NCI-H2196 (cell line): ENCODE measurements at regions not wholly inside any gene's neighbourhood (a gene's known extent, or its start where the extent isn't known, plus 50 kb on each side); places are given as distances from the start of the nearest gene placed in this dataset.
"Not testable (repeated sequence)": the region's sequence is repeated elsewhere in the genome, so short reads cannot be mapped to it uniquely, and the experiment has no call there.

ENCODE experiments used
- DNase-seq: peaks from one replicate; lab custom pipeline; 2025; ENCODE audit not compliant: unreplicated experiment; lab: John Stamatoyannopoulos, UW

DNA sequence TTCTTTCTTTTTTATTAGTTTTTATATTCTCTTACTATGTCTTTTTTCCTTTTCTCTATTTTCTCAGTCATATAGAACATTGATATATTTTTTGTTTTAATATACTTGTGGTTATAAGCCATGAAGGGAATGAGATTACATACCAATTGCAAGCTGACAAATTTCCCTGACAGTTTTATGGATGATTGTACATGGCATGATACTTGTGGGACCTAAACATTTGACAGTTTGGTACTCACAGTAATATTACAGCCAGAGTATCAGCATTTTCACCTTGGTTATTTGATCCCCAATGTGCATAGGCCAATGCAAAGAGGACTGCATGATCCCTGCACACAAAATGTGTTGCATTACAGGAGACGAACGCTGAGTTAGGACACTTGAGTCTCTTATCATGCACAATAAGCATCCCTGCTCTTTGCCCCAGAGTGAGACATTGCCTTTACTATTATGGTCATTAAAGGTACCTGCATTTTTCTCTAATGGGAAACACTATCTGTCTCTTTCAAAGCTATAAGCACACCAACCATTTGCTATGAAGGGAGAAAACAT, 713.4 kb upstream of the PCDH20 start:
- DNase-seq = no peak

DNA sequence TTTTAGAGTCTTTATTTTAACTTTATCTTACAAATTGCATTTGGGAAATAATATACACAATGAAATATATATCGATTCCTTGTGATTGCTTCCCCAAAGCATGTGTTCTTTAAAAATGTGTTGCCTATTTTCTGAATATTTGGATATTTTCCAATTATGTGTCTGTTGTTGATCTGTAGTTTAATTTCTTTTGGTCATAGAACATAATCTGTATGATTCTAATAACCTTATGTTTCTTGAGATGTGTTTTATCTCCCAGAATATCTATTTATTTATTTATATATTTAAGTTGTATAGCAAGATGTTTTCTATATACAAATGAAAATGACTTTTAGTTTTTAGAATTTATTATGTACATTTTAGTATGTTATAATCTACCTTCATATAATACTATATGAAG, 710.8 kb upstream of the PCDH20 start:
- DNase-seq = no peak

DNA sequence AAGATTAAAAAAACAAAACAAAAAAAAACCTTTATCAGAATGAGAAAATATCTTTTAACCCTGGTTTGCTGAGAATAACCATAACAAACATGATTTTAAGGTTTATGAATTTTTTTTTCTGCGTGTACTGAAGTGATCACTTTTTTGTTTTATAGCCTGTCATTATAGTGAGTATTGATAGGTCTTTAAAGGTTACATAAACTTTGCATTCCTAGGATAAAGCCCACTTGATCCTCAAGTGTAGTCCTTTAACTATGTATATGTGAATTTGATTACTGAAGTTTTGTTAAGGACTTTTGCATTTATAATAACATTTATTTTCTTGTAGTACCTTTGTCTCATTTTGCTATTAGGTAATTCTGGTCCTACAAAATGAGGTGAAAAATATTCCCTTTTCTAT, 709.8 kb upstream of the PCDH20 start:
- DNase-seq = no peak

DNA sequence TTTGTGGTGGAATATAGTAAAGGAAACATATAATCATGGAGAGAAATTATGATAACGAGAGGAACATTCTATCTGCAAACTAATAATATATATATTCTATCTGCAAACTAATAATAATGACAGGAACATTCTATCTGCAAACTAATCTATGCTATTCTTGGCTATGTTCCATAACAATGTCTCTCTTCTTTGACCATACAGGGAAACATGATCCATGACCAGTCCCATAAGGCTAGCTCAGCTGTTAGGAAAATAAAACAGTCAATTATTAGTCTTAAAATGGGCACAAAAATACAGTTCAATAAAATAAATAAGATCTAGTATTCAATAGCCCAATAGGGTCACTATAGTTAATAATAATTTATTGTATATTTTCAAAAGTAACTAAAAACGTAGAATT, 707.8 kb upstream of the PCDH20 start:
- no peak for DNase-seq

DNA sequence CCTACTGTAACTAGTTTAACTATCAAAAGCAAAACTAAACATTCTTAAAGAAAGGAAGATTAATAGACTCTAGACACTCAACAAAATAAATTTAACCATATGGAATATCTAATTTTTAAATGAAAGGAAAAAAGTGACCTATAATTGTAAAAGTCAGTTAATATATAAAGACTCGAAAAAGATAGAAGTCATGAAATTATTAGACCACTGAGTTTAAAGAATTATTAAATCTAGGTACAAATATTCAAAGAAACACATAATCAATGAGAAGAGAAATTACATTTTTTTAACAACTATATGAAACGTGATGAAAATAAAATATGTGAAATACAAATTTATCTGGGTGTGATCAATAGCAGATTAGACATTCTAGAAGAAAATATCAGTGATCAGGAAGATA, 706.8 kb upstream of the PCDH20 start:
- DNase-seq = no peak

DNA sequence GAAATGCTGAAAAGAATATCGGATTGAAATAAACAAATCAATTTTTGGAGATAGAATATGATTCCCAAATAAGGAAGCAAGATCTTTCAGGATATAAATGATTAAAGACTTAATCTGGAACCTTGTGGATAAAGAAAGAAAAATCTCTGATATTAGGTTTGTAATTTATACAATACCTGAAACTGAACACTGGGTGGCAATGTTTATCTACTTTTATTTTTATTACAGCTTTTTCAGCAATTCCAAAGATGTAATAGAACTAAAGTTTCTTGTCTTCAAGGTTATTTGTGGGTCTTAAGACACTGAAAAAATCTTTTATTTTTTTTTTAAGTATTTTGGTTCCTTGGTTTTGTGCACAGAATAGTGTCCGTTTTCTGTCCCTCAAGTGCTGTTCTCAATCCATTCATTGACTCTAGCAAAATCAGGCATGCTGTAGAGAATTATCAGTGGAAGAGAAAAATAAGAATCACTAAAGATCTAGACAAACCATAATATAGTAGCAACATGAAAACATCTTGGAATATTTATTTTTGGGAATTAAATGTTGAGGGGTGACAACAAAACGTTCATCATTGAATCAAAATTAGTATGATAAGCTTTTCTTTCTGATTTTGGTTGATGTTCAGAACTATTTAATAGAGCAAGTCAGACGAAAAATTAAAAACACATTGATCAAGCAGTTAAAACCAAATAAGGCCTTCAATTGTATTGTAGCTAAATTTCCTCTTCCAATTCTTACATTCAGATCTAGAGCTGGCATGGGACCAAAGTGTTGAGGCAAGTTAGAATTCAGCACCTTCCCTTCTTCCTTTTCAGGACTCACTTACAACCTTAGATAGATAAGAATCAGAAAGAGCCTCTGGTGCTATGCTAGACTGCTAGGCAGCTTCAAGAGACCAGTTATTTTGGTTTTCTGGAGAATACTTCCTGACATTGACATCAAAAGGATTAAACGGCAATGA, 704.4 kb upstream of the PCDH20 start:
- peak; percentile 3 for DNase-seq

DNA sequence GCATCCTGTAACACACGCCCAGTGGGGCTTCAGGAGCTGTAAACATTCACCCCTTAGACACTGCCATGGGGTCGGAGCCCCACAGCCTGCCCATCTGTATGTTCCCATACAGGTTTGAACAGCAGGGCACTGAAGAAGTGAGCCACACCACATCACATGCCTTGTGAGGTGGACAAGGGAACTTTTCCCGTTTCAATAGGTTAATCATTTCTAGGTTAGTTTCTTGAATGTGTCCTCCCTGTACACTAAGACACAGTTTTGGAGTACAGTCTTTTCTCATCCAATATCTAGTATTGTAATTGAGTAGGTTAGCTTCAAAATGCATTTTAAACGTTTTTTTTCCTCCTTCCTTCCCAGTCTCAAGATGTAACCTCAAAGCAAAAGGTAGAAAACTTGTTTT, 700.2 kb upstream of the PCDH20 start:
- no peak for DNase-seq

DNA sequence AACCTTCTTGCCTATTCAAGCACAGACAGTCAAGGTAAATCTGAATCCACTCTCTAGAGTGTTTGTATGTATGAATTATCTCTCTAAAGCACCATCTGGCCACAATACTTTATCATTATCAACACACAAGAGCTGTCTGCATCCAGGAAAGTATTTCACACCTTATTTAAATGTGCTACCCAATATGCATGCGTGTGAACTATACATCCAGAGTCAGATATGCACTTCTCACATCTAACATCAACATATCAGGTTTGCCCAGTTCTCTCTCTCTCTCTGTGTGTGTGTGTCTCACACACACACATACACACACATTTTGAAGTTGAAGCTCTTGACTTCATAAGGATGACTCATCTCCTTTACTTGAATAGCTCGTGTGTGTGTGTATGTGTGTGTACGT, 697.5 kb upstream of the PCDH20 start:
- no peak for DNase-seq

DNA sequence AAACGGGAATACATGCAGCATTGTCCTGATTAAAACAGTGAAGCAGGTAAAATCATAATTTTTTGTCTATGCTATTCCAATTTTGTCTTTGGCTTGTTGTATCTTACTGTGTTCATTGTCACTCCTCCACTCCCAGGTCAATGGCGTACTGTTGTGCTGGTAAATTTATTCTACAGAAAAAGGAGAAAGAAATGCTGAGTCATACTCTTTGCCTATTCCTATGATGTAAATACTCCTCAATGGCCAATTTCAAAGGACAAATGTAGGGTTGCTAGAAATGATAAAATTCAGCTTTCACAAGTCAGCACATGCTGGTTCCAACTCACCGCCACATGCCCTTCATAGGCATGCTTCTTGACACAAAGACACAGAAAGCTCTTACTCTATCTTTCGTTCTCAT, 694.4 kb upstream of the PCDH20 start:
- no peak for DNase-seq

DNA sequence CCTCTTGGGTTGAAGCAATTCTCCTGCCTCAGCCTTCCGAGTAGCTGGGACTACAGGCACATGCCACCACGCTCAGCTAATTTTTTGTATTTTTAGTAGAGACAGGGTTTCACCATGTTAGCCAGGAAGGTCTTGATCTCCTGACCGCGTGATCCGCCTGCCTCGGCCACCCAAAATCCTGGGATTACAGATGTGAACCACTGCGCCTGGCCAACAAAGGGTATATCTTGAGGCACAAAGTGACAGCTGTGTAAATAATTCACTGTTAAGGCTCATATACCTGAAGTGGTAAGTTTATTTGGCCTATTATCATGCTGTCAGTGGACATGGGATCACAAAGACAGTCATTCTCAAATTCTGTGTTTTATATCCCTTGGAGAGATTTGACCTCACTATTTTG, 688.5 kb upstream of the PCDH20 start:
- DNase-seq = not testable (repeated sequence)

DNA sequence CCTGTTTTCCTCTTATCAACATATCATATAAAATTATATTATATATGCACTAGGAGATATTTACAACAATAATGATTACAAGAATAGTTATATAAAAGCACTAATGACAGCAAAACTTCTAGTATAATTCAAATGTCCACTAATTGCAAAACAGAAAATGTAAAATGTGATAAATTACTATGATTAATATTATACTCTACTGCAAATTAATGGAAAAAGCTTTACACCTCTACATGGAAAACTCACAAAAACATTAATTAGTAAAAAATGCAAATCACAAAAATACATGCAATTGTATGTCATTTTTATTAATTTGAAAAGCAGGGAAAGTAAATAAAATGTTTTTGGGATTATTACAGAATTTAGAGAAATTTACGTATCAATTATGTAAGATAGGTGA, 681.0 kb upstream of the PCDH20 start:
- no peak for DNase-seq

DNA sequence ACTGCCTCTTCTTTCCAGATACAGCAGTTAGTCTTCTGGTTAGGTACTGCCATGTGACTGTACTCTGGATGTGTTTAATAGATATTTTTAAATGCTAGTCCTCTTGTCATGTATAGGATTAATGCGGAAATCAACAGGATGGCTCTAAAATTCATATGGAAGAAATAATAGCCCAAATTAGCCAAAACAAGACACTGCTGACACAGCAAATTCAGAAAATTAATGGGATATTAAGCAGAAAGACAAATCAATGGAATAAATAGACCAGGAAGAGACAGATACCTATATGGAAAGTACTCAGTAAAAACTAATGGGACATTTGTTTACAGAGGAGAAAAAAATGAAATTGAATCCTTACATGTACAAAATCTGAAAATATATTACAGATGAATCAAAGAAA, 679.3 kb upstream of the PCDH20 start:
- no peak for DNase-seq

DNA sequence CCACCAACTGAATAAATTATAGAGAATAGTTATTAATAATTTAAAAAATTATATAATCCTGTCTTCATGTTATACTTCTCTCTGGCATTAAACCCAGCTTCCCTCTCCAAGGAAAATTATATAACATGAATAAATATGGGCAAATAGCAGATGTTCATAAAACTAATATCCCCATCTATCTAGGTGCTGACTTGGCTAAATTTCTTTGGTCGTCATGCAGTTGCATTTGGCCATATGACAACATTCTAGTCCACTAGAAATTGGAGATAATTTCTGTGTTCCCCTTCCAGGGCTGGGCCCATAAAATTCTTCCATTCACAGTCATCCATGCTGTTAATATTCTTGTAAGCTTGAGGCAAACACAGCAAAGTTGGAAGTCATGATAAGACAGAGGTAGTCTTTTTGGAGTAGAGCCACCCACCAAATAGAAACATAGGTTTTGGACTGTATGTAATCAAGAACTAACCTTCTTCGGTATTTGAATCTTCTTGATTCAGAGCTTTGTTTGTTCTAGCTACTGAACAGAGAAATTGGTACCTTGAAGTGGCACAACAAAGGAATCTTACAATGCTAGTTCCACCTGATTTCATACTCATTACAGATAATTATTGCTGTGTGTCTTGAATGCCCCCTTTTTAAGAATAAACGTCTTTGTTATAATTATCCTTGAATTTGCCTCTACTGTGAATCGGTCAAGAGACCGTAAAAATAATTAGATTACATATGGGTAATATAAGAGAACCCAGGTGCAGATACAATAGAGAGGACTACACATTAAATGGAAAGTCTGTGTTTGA, 678.5 kb upstream of the PCDH20 start:
- DNase-seq = no peak

DNA sequence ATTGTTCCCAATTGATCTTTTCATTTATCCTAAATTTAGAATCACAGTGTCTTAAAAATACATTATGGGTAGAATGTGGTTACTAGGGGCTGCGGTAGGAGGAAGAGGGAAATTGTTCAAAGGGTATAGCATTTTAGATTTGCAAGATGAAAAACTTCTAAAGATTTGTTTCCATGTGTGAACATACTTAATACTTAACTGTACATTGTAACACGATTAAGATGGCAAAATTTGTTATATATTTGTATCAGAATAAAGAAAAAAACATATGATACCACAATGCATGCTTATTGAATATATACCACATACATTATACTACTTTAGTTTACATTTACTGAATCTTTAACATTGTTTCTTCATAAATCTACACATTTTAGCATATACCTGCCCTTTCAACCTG, 677.3 kb upstream of the PCDH20 start:
- no peak for DNase-seq

DNA sequence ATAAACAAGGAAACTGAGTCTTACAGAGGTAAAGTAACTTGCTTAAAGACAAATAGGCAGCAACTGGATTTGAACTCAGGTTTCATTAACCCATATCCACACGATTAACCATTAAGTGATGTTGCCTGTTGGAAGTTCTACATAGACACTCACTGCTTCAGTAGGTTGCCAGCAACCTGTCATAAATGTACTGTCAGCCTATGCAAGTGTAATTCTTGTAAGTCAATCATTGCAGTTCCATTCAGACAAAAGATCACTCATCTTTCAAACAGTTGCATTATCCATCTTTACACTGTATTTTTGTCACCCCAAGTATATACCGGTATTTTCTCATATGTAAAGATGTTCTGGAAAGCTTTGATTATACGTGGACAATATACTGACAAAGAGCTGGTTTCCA, 676.9 kb upstream of the PCDH20 start:
- DNase-seq = no peak

DNA sequence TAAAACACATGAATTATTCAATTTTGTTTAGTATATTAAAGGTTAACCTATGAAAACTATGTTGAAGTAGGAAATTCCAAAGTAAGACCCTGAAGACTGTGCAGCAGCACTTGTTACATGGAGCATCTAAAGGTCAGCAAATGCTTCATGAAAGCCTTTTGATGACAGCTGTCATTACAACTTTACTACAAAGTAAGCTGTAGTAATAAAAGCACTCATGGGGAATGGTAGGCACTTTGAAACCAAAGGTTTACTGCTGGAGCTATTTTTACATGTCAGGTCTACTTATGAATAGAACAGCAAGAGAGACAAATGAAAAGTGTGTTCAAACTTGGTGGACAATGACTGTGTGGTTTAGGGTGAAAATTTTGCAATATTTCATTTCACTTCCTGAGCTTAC, 672.5 kb upstream of the PCDH20 start:
- no peak for DNase-seq

DNA sequence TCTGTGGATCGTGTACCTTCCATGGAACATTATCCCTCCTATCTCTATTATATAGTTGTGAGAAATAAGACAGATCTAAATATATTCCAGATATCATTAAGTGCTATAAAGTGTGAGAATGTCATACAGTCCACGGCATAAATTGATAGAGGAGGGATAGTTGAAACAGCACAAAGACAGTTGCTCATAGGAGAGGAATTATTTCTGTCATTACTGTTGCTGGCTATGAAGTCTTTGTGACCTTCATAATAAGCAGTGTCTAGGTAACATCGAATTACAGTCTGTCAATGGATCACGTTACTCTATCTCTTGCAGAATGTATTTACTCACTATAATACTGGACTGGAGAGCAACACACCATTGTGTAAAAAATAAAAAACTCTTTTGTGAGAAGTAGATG, 671.5 kb upstream of the PCDH20 start:
- no peak for DNase-seq

DNA sequence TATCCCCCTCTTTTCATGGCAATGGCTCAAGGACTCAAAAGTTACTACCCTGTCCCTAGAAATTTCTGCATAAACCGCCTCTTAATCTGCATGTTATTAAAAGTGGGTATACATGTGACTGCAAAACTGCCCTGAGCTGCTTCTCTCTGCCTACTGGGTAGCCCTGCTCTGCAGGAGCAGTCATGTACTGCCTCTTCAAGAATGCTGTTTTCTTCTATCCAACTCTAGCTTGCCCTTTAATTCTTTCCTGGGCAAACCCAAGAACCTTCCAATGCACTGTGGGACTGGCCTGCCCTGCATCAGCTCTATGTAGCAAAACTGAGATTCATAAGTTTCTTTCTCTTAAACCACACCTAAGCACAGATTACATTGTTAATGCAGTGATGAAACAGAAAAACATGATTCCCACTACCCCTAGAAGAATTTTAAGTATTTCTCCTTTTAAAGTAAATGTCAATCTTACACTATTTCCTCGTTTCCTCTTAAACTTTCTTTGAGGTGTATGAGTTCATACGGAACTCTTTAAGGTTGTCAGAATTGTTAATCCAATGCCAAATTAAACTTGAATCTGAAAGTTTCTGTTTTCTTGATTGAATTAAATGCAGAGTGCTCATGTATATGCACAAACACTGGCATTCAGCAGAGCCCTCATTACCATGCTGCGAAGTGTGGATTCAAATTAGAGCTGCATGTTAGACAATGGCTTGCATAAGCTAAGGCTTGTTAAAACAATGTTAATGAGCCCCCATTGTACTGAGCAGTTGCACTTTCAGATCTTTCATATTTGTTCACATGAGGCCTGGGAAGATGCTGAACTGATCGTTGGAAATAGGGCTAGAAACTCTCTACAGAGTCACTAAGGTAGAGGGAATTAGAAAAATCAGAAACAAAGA, 669.9 kb upstream of the PCDH20 start:
- no peak for DNase-seq

DNA sequence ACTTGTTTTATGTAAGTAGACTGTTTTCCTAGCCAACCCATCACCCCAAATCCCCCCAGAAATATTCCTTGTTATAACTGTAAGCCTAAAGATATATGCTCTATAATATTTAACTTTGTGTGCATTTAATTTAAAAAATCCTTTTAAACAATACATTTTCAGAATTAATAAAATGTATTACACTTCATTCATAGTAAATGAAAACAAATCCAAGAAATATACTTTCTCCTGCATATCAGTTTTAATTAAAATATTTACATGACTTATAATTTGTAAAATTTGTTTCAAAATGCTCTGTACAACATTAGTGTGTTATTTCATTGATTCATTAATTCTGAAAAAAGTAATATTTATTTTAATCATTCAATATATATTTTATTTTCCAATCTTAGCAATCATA, 669.1 kb upstream of the PCDH20 start:
- DNase-seq = no peak

DNA sequence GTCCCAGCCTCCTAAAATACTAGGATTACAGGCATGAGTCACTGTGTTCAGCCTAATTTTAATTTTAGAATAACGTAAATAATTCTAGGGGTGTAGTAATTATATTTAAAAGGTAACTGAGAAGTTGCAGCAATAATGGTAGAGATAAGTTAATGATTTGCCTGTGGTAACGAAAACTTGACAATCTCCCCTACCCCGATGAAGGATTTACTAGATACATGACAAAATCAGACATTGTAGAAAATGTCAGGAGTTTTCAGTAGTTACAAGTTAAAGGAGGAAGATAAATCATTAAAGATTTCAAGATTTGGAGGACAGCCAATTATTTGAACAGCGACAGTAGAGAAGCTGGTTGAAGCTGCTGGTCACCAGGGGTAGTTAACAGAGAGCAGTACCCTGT, 652.2 kb upstream of the PCDH20 start:
- DNase-seq = no peak

DNA sequence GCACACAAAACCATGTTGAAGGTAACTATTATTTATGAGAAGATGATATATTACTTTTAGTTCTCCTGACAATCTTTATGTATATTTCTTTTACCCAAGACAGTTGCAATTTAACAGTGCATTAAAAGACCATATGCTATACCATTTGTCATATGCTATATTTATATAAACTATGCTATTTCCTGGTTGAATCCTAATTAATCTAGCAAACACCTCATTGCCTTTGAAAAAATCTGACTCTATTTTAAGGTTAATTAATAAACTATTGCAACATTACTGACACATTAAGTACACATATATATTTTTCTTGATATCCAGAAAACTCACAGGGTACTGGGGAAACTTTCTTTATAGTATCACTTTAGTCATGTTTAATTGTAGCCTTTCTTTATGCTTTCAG, 649.4 kb upstream of the PCDH20 start:
- no peak for DNase-seq
